ENCODE measurements at regions not wholly inside any gene's neighbourhood (a gene's known extent, or its start where the extent isn't known, plus 50 kb on each side); places are given as distances from the start of the nearest gene placed in this dataset.

GRCh38 chr9:3648722-3649246, 123.0 kb upstream of the RFX3 start:
- no peaks in the 10 kb centered on the region for H3K9me2 ChIP-seq
- CTCF ChIA-PET = interaction anchor here (1.1 to 1.6 kb wide), 3 partner anchors 10 to 408 kb away, joined by 3 to 5 read pairs (median 3); no protein-coding TSS in a partner anchor
- H3K4me3 ChIP-seq (ENCODE audit: low read depth in 2 of 2, low read length in 1 of 2) = no peak overlapping the region
- POLR2A ChIA-PET = no interaction called here
- TF ChIP-seq SIN3A (IDR thresholded peaks at IDR 0.05; ENCODE audit: borderline replicate concordance, low read depth, low read length) = no peak
- TF ChIP-seq, protein P1, sequence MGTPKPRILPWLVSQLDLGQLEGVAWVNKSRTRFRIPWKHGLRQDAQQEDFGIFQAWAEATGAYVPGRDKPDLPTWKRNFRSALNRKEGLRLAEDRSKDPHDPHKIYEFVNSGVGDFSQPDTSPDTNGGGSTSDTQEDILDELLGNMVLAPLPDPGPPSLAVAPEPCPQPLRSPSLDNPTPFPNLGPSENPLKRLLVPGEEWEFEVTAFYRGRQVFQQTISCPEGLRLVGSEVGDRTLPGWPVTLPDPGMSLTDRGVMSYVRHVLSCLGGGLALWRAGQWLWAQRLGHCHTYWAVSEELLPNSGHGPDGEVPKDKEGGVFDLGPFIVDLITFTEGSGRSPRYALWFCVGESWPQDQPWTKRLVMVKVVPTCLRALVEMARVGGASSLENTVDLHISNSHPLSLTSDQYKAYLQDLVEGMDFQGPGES (IDR thresholded peaks at IDR 0.05; ENCODE audit: low read depth, low read length) = no peak
- no peak for TF ChIP-seq TAF1 (IDR thresholded peaks at IDR 0.05; ENCODE audit: borderline replicate concordance, low read depth, low read length)
- no peak for TF ChIP-seq CTCF (IDR thresholded peaks at IDR 0.05)
- no peak for TF ChIP-seq CHD2 (IDR thresholded peaks at IDR 0.05; ENCODE audit: low read length, partially characterized antibody)
- no peak for TF ChIP-seq ELF1 (IDR thresholded peaks at IDR 0.05)
- no peak for TF ChIP-seq GABPA (IDR thresholded peaks at IDR 0.05; ENCODE audit: low read depth)
- TF ChIP-seq, protein P2, sequence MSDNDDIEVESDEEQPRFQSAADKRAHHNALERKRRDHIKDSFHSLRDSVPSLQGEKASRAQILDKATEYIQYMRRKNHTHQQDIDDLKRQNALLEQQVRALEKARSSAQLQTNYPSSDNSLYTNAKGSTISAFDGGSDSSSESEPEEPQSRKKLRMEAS (IDR thresholded peaks at IDR 0.05; ENCODE audit: low read depth) = no peak
- no peaks in the 10 kb centered on the region for H3K9me3 ChIP-seq
- no peaks in the 10 kb centered on the region for H3K79me2 ChIP-seq (ENCODE audit: insufficient read depth)
- H3K4me1 ChIP-seq (ENCODE audit: control insufficient read depth in 1 of 2, insufficient read depth in 2 of 2, low read depth in 1 of 2, low read length in 1 of 2) = no peaks in the 10 kb centered on the region; a peak in 1 of 4 replicates
- no peak for DNase-seq
- H3K27me3 ChIP-seq (ENCODE audit: insufficient read depth) = no peaks in the 10 kb centered on the region
- 77% methylated on average over 4 of the region's 4 CpGs for WGBS (ENCODE audit: low lambda C conversion rate)
- H3K36me3 ChIP-seq (replicated peaks in 1 of 2; ENCODE audit: control insufficient read depth in 1 of 2, insufficient read depth in 2 of 2, low read length in 1 of 2) = no peaks in the 10 kb centered on the region
- no peak overlapping the region for H3K27ac ChIP-seq (ENCODE audit: low read depth in 2 of 2, low read length in 1 of 2)
- H3K9ac ChIP-seq = no peak overlapping the region
- H3F3A ChIP-seq (replicated peaks; ENCODE audit: insufficient read depth) = no peaks in the 10 kb centered on the region
- no peaks in the 10 kb centered on the region for H4K20me1 ChIP-seq (ENCODE audit: insufficient read depth)
- no peak overlapping the region for H2AFZ ChIP-seq (ENCODE audit: low read depth)
- H3K4me2 ChIP-seq = no peak overlapping the region

- Histone ChIP-seq H3F3A (replicated peaks; ENCODE audit: insufficient read depth) (no peaks in the 10 kb centered on the region), H3K9ac (no peak overlapping the region), H4K20me1 (ENCODE audit: insufficient read depth) (no peaks in the 10 kb centered on the region), H3K9me3 (no peaks in the 10 kb centered on the region), H2AFZ (ENCODE audit: low read depth) (no peak overlapping the region), H3K4me1 (ENCODE audit: control insufficient read depth in 1 of 2, insufficient read depth in 2 of 2, low read depth in 1 of 2, low read length in 1 of 2) (no peaks in the 10 kb centered on the region; a peak in 1 of 4 replicates), H3K4me2 (no peak overlapping the region), H3K4me3 (ENCODE audit: low read depth in 2 of 2, low read length in 1 of 2) (no peak overlapping the region), H3K36me3 (replicated peaks in 1 of 2; ENCODE audit: control insufficient read depth in 1 of 2, insufficient read depth in 2 of 2, low read length in 1 of 2) (no peaks in the 10 kb centered on the region), H3K27me3 (ENCODE audit: insufficient read depth) (no peaks in the 10 kb centered on the region), H3K79me2 (ENCODE audit: insufficient read depth) (no peaks in the 10 kb centered on the region), H3K9me2 (no peaks in the 10 kb centered on the region), H3K27ac (ENCODE audit: low read depth in 2 of 2, low read length in 1 of 2) (no peak overlapping the region)
- WGBS (ENCODE audit: low lambda C conversion rate) = 85% methylated on average over 6 of the region's 6 CpGs
- TF ChIP-seq ELF1 (IDR thresholded peaks at IDR 0.05) (no peak), TCF12 (IDR thresholded peaks at IDR 0.05) (no peak), USF1 (IDR thresholded peaks at IDR 0.05; ENCODE audit: borderline replicate concordance, low read depth) (no peak), SIN3A (IDR thresholded peaks at IDR 0.05; ENCODE audit: borderline replicate concordance, low read depth, low read length) (no peak), RCOR1 (IDR thresholded peaks at IDR 0.05; ENCODE audit: low read length) (no peak), NRF1 (IDR thresholded peaks at IDR 0.05; ENCODE audit: low read depth, low read length) (no peak), CTCF (IDR thresholded peaks at IDR 0.05) (no peak), JUND (IDR thresholded peaks at IDR 0.05) (no peak), YY1 (IDR thresholded peaks at IDR 0.05; ENCODE audit: low read depth) (no peak), EZH2phosphoT487 (IDR thresholded peaks at IDR 0.05; ENCODE audit: borderline replicate concordance, low read depth) (no peak)
- TF ChIP-seq, protein P3, sequence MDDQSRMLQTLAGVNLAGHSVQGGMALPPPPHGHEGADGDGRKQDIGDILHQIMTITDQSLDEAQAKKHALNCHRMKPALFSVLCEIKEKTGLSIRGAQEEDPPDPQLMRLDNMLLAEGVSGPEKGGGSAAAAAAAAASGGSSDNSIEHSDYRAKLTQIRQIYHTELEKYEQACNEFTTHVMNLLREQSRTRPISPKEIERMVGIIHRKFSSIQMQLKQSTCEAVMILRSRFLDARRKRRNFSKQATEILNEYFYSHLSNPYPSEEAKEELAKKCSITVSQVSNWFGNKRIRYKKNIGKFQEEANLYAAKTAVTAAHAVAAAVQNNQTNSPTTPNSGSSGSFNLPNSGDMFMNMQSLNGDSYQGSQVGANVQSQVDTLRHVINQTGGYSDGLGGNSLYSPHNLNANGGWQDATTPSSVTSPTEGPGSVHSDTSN (IDR thresholded peaks at IDR 0.05) = no peak
- TF ChIP-seq, protein P2 (IDR thresholded peaks at IDR 0.05; ENCODE audit: low read depth) = no peak
- TF ChIP-seq, protein P4, sequence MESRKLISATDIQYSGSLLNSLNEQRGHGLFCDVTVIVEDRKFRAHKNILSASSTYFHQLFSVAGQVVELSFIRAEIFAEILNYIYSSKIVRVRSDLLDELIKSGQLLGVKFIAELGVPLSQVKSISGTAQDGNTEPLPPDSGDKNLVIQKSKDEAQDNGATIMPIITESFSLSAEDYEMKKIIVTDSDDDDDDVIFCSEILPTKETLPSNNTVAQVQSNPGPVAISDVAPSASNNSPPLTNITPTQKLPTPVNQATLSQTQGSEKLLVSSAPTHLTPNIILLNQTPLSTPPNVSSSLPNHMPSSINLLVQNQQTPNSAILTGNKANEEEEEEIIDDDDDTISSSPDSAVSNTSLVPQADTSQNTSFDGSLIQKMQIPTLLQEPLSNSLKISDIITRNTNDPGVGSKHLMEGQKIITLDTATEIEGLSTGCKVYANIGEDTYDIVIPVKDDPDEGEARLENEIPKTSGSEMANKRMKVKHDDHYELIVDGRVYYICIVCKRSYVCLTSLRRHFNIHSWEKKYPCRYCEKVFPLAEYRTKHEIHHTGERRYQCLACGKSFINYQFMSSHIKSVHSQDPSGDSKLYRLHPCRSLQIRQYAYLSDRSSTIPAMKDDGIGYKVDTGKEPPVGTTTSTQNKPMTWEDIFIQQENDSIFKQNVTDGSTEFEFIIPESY (IDR thresholded peaks at IDR 0.05; ENCODE audit: borderline replicate concordance, low read depth) = no peak
- CTCF ChIA-PET = interaction anchor here (1.1 to 1.6 kb wide), 4 partner anchors 10 to 407 kb away, joined by 3 to 5 read pairs (median 3); no protein-coding TSS in a partner anchor
- POLR2A ChIA-PET = no interaction called here
- no peak for DNase-seq
These were observed 122.5 kb upstream of the RFX3 start for GRCh38 chr9:3648266-3648665.

Data from SK-N-SH (cell line).